Activated CD8-positive, alpha-beta memory T cell treated with anti-CD3 and anti-CD28 coated beads for 36 hours (primary cell): ENCODE measurements at regions not wholly inside any gene's neighbourhood (a gene's known extent, or its start where the extent isn't known, plus 50 kb on each side); places are given as distances from the start of the nearest gene placed in this dataset.

Experiments used
- CTCF ChIA-PET: fragments of 350-600 bp; sonication (Branson Sonifier 250); formaldehyde crosslinking; loops from one replicate; lab custom pipeline; 2021; ENCODE audit warnings: antibody characterized with exemption; lab: Charles Lee
- POLR2A ChIA-PET: fragments of 350-600 bp; sonication (Branson Sonifier 250); formaldehyde crosslinking; loops from one replicate; lab custom pipeline; 2021; ENCODE audit warnings: antibody characterized with exemption; lab: Charles Lee

GRCh38 chr9:126017758-126018157 lies 270.6 kb downstream of the PBX3 start:
- POLR2A ChIA-PET: no interaction called here
- CTCF ChIA-PET: no interaction called here

GRCh38 chr9:126020836-126021235 lies 273.7 kb downstream of the PBX3 start:
- CTCF ChIA-PET: no interaction called here

GRCh38 chr9:126023962-126024361 lies 276.8 kb downstream of the PBX3 start:
- CTCF ChIA-PET: no interaction called here

More at GRCh38 chr9:126020836-126021235, 273.7 kb downstream of the PBX3 start:
- POLR2A ChIA-PET: no interaction called here

GRCh38 chr9:126024581-126025230 lies 277.5 kb downstream of the PBX3 start:
- CTCF ChIA-PET: no interaction called here
- POLR2A ChIA-PET: no interaction called here

More at GRCh38 chr9:126023962-126024361, 276.8 kb downstream of the PBX3 start:
- POLR2A ChIA-PET: no interaction called here

- POLR2A ChIA-PET: no interaction called here
Observed at GRCh38 chr9:126025991-126026390, 278.8 kb downstream of the PBX3 start.

GRCh38 chr9:126027566-126027965 lies 280.4 kb downstream of the PBX3 start:
- POLR2A ChIA-PET: no interaction called here
- CTCF ChIA-PET: no interaction called here

More at GRCh38 chr9:126025991-126026390, 278.8 kb downstream of the PBX3 start:
- CTCF ChIA-PET: no interaction called here

GRCh38 chr9:126028746-126029145 lies 281.6 kb downstream of the PBX3 start:
- CTCF ChIA-PET: no interaction called here
- POLR2A ChIA-PET: no interaction called here

GRCh38 chr9:126030716-126031115 lies 283.5 kb downstream of the PBX3 start:
- CTCF ChIA-PET: no interaction called here
- POLR2A ChIA-PET: no interaction called here

- CTCF ChIA-PET: no interaction called here
- POLR2A ChIA-PET: no interaction called here
Observed at GRCh38 chr9:126031116-126031515, 283.9 kb downstream of the PBX3 start.

GRCh38 chr9:126032135-126032534 lies 285.0 kb downstream of the PBX3 start:
- CTCF ChIA-PET: no interaction called here
- POLR2A ChIA-PET: no interaction called here

- CTCF ChIA-PET: no interaction called here
- POLR2A ChIA-PET: no interaction called here
Observed at GRCh38 chr9:126033318-126033717, 286.1 kb downstream of the PBX3 start.

GRCh38 chr9:126033956-126034355 lies 286.8 kb downstream of the PBX3 start:
- POLR2A ChIA-PET: no interaction called here
- CTCF ChIA-PET: no interaction called here

- POLR2A ChIA-PET: no interaction called here
- CTCF ChIA-PET: no interaction called here
Observed at GRCh38 chr9:126036881-126037291, 289.7 kb downstream of the PBX3 start.

GRCh38 chr9:126038790-126039189 lies 287.8 kb upstream of the MVB12B start:
- POLR2A ChIA-PET: no interaction called here

GRCh38 chr9:126043681-126044080 lies 282.9 kb upstream of the MVB12B start:
- ChIA-PET CTCF (no interaction called here), POLR2A (no interaction called here)

More at GRCh38 chr9:126038790-126039189, 287.8 kb upstream of the MVB12B start:
- CTCF ChIA-PET: no interaction called here

- POLR2A ChIA-PET: no interaction called here
- CTCF ChIA-PET: interaction anchor here (0.5 kb wide), 1 partner anchor 721 kb away, joined by 3 read pairs; no protein-coding TSS in a partner anchor
Observed at GRCh38 chr9:126049088-126049487, 277.5 kb upstream of the MVB12B start.

GRCh38 chr9:126049896-126050604 lies 276.6 kb upstream of the MVB12B start:
- POLR2A ChIA-PET: no interaction called here

GRCh38 chr9:126050605-126050990 lies 276.0 kb upstream of the MVB12B start:
- ChIA-PET POLR2A (no interaction called here), CTCF (interaction anchor here (0.6 kb wide), 1 partner anchor 832 kb away, joined by 3 read pairs; no protein-coding TSS in a partner anchor)

More at GRCh38 chr9:126049896-126050604, 276.6 kb upstream of the MVB12B start:
- CTCF ChIA-PET: interaction anchor here (0.5 to 0.6 kb wide), 2 partner anchors 720 to 832 kb away, joined by 3 read pairs; no protein-coding TSS in a partner anchor

GRCh38 chr9:126051446-126052130 lies 275.0 kb upstream of the MVB12B start:
- POLR2A ChIA-PET: no interaction called here
- CTCF ChIA-PET: no interaction called here

- ChIA-PET CTCF (no interaction called here), POLR2A (no interaction called here)
Observed at GRCh38 chr9:126052791-126053190, 273.8 kb upstream of the MVB12B start.
